Hepatocyte (in vitro differentiated cells): ENCODE measurements at regions not wholly inside any gene's neighbourhood (a gene's known extent, or its start where the extent isn't known, plus 50 kb on each side); places are given as distances from the start of the nearest gene placed in this dataset.

ENCODE experiments used
- DNase-seq: peaks from one replicate; pipeline ENCODE4 v3.0.0-alpha.2; 2016; ENCODE audit warnings: low spot score
- H2AFZ ChIP-seq: fragments of 200-600 bp; sonication (generic); 2 replicates; pipeline ENCODE4 v1.6.0; 2016; ENCODE audit warnings: antibody characterized with exemption, mild to moderate bottlenecking
- H3K27ac ChIP-seq: fragments of 200-600 bp; sonication (generic); 2 replicates; pipeline ENCODE4 v1.5.1; 2016; ENCODE audit warnings: mild to moderate bottlenecking
- H3K27me3 ChIP-seq: fragments of 200-600 bp; sonication (generic); 2 replicates; pipeline ENCODE4 v1.6.1; 2016
- H3K36me3 ChIP-seq: fragments of 200-600 bp; sonication (generic); replicated peaks from 2 replicates; pipeline ENCODE4 v1.5.1; 2016; ENCODE audit warnings: low read depth; ENCODE audit not compliant: insufficient read depth
- H3K4me1 ChIP-seq: fragments of 200-600 bp; sonication (generic); 2 replicates; pipeline ENCODE4 v1.5.1; 2016; ENCODE audit warnings: mild to moderate bottlenecking, moderate library complexity; ENCODE audit not compliant: insufficient read depth
- H3K4me2 ChIP-seq: fragments of 200-600 bp; sonication (generic); 2 replicates; pipeline ENCODE4 v1.6.0; 2016
- H3K4me3 ChIP-seq: fragments of 200-600 bp; sonication (generic); 2 replicates; pipeline ENCODE4 v1.5.1; 2016; ENCODE audit warnings: mild to moderate bottlenecking
- H3K79me2 ChIP-seq: fragments of 200-600 bp; sonication (generic); 2 replicates; pipeline ENCODE4 v1.6.0; 2017; ENCODE audit warnings: mild to moderate bottlenecking
- H3K9me2 ChIP-seq: fragments of 200-600 bp; sonication (generic); replicated peaks from 2 replicates; pipeline ENCODE4 v1.6.0; 2017; ENCODE audit warnings: mild to moderate bottlenecking; ENCODE audit not compliant: insufficient read depth
- H3K9me3 ChIP-seq: fragments of 200-600 bp; sonication (generic); 2 replicates; pipeline ENCODE4 v1.5.1; 2016; ENCODE audit warnings: low read depth, mild to moderate bottlenecking
- H4K20me1 ChIP-seq: fragments of 200-600 bp; sonication (generic); 2 replicates; pipeline ENCODE4 v1.6.0; 2016; ENCODE audit warnings: mild to moderate bottlenecking; ENCODE audit not compliant: insufficient read depth, poor library complexity, severe bottlenecking
- EZH2 ChIP-seq: fragments of 200-600 bp; sonication (generic); IDR thresholded peaks from 2 replicates; pipeline ENCODE4 v1.6.1; 2016; ENCODE audit warnings: antibody characterized with exemption, mild to moderate bottlenecking, borderline replicate concordance
- EZH2phosphoT487 ChIP-seq: fragments of 200-600 bp; sonication (generic); IDR thresholded peaks from one replicate; pipeline ENCODE4 v1.6.1; 2018; ENCODE audit warnings: antibody characterized with exemption, mild to moderate bottlenecking, low read depth, moderate library complexity; ENCODE audit not compliant: unreplicated experiment, severe bottlenecking
- WGBS: methylation state at CpG from one replicate; pipeline ENCODE4 v1.1.6; 2016; ENCODE audit warnings: low lambda C conversion rate; ENCODE audit errors: missing lambda C conversion rate; 5-methylcytosine and 5-hydroxymethylcytosine counted together
- TF ChIP-seq, protein P1 (sequence below): fragments of 200-600 bp; sonication (generic); IDR thresholded peaks from 2 replicates; pipeline ENCODE4 v1.5.1; 2016; ENCODE audit warnings: antibody characterized with exemption, mild to moderate bottlenecking; ENCODE audit not compliant: poor library complexity

- no peak overlapping the region for H3K4me2 ChIP-seq
- H3K4me3 ChIP-seq, result no peak overlapping the region
- H3K4me1 ChIP-seq, result no peaks in the 10 kb centered on the region
- H3K79me2 ChIP-seq, result no peaks in the 10 kb centered on the region
- no peaks in the 10 kb centered on the region for H3K9me2 ChIP-seq
- no peaks in the 10 kb centered on the region for H3K9me3 ChIP-seq
- no peaks in the 10 kb centered on the region for H3K36me3 ChIP-seq
- 18% methylated on average over 3 of the region's 3 CpGs for WGBS
- DNase-seq, result peak; percentile 25
- no peaks in the 10 kb centered on the region for H3K27me3 ChIP-seq
- H2AFZ ChIP-seq, result no peak overlapping the region
- H3K27ac ChIP-seq, result no peak overlapping the region
- TF ChIP-seq EZH2phosphoT487 (no peak), EZH2 (no peak)
- no peaks in the 10 kb centered on the region for H4K20me1 ChIP-seq
Observed at GRCh38 chr4:65083076-65083475, 587.2 kb downstream of the EPHA5 start.

DNA sequence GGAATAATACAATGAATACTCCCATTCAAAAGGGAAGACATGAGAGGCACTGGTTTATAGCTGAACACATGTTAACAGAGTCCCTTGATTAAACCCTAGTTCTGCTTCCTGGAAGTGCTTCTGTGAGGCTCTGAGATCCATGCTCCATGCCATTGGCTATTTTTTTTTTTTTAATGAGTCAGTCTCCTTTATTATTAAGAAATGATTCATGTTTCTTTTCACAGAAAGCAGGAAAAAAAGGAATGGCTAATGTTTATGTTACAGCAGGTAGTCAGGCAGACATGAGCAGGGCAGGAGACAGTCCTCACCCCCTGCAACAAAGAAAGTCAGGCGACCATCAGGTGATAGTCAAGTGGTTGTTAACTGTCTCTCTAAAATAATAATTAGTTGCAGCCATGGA is 598.7 kb downstream of the EPHA5 start:
- Histone ChIP-seq H3K36me3 (no peaks in the 10 kb centered on the region), H3K79me2 (no peaks in the 10 kb centered on the region), H3K4me2 (no peak overlapping the region), H3K9me3 (no peaks in the 10 kb centered on the region), H3K27me3 (no peaks in the 10 kb centered on the region), H3K4me3 (no peak overlapping the region), H3K27ac (no peak overlapping the region), H4K20me1 (no peaks in the 10 kb centered on the region), H3K9me2 (no peaks in the 10 kb centered on the region), H2AFZ (no peak overlapping the region), H3K4me1 (peaks cover 3% of the 10 kb centered on the region)
- TF ChIP-seq EZH2phosphoT487 (no peak), EZH2 (no peak)
- TF ChIP-seq, protein P1, sequence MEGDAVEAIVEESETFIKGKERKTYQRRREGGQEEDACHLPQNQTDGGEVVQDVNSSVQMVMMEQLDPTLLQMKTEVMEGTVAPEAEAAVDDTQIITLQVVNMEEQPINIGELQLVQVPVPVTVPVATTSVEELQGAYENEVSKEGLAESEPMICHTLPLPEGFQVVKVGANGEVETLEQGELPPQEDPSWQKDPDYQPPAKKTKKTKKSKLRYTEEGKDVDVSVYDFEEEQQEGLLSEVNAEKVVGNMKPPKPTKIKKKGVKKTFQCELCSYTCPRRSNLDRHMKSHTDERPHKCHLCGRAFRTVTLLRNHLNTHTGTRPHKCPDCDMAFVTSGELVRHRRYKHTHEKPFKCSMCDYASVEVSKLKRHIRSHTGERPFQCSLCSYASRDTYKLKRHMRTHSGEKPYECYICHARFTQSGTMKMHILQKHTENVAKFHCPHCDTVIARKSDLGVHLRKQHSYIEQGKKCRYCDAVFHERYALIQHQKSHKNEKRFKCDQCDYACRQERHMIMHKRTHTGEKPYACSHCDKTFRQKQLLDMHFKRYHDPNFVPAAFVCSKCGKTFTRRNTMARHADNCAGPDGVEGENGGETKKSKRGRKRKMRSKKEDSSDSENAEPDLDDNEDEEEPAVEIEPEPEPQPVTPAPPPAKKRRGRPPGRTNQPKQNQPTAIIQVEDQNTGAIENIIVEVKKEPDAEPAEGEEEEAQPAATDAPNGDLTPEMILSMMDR, result no peak
- no peak for DNase-seq
- 76% methylated on average over 1 of the region's 1 CpG for WGBS

DNA sequence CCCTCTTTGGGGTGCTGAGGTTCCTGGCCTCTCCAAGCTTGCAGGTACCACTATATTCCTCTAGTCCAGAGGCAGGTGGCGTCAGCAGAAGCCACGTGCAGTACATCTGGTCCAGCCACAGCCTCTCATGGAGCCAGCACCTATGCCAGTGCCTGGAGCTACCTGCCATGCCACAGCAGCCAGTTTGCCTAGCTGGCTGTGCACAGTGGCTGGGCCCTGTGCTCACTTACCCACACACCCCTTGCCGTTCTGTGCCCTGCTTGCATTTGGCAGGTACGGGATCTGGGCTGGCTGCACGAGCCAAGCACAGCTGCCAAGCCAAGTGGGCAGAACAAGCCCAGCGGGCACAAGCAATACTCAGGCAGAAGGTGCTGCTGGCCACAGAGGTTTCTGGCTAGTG is 601.1 kb downstream of the EPHA5 start:
- Histone ChIP-seq H3K27ac (no peak overlapping the region), H4K20me1 (no peaks in the 10 kb centered on the region), H3K79me2 (no peaks in the 10 kb centered on the region), H3K36me3 (no peaks in the 10 kb centered on the region), H3K4me3 (no peak overlapping the region), H3K27me3 (no peaks in the 10 kb centered on the region), H3K4me2 (no peak overlapping the region), H3K9me3 (no peaks in the 10 kb centered on the region), H3K4me1 (peaks cover 3% of the 10 kb centered on the region), H3K9me2 (no peaks in the 10 kb centered on the region), H2AFZ (no peak overlapping the region)
- TF ChIP-seq EZH2, result no peak
- TF ChIP-seq EZH2phosphoT487, result no peak
- TF ChIP-seq, protein P1, result no peak
- DNase-seq, result no peak
- 74% methylated on average over 6 of the region's 6 CpGs for WGBS

GRCh38 chr4:65066106-65066505 is 604.2 kb downstream of the EPHA5 start:
- TF ChIP-seq, protein P1, result no peak
- no peak for TF ChIP-seq EZH2
- TF ChIP-seq EZH2phosphoT487, result no peak
- H3K4me2 ChIP-seq, result no peak overlapping the region
- H2AFZ ChIP-seq, result no peak overlapping the region
- H3K9me3 ChIP-seq, result no peaks in the 10 kb centered on the region
- DNase-seq, result no peak
- no peak overlapping the region for H3K27ac ChIP-seq
- H3K36me3 ChIP-seq, result no peaks in the 10 kb centered on the region
- H3K4me3 ChIP-seq, result no peak overlapping the region
- no peaks in the 10 kb centered on the region for H3K4me1 ChIP-seq
- no peaks in the 10 kb centered on the region for H3K9me2 ChIP-seq
- no peaks in the 10 kb centered on the region for H3K79me2 ChIP-seq
- no peaks in the 10 kb centered on the region for H3K27me3 ChIP-seq
- H4K20me1 ChIP-seq, result no peaks in the 10 kb centered on the region
